MM.1S (cell line): ENCODE measurements at regions not wholly inside any gene's neighbourhood (a gene's known extent, or its start where the extent isn't known, plus 50 kb on each side); places are given as distances from the start of the nearest gene placed in this dataset.

Source experiments
- EZH2 ChIP-seq: fragments of 300-600 bp; sonication (generic); optimal IDR thresholded peaks from 2 replicates; pipeline ENCODE3; 2017; ENCODE audit warnings: low read depth, mild to moderate bottlenecking, antibody characterized with exemption, low read length, mixed read lengths
- TF ChIP-seq, protein P1 (sequence below): fragments of 300-600 bp; sonication (generic); IDR thresholded peaks from 2 replicates; pipeline ENCODE4 v1.5.1; 2016; ENCODE audit warnings: antibody characterized with exemption, low read length, mixed read lengths

DNA sequence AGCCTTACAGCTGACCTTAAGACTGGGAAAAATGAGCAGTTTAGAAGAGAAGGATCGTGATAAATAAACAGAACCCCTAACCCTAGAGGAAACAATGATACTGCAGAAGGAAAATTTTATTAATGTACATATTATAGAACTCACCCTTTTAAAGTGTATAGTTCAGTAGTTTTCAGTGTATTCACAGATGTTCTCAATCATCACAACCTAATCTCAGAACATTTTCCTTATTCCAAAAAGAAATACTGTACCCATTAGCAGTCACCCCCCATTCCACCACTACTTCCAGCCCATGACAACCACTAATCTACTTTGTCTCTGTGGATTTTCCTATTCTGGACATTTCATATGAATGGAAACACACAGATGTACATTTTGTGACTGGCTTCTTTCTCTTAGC is 90.2 kb upstream of the AGTR1 start:
- TF ChIP-seq, protein P1, sequence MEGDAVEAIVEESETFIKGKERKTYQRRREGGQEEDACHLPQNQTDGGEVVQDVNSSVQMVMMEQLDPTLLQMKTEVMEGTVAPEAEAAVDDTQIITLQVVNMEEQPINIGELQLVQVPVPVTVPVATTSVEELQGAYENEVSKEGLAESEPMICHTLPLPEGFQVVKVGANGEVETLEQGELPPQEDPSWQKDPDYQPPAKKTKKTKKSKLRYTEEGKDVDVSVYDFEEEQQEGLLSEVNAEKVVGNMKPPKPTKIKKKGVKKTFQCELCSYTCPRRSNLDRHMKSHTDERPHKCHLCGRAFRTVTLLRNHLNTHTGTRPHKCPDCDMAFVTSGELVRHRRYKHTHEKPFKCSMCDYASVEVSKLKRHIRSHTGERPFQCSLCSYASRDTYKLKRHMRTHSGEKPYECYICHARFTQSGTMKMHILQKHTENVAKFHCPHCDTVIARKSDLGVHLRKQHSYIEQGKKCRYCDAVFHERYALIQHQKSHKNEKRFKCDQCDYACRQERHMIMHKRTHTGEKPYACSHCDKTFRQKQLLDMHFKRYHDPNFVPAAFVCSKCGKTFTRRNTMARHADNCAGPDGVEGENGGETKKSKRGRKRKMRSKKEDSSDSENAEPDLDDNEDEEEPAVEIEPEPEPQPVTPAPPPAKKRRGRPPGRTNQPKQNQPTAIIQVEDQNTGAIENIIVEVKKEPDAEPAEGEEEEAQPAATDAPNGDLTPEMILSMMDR, result no peak
- TF ChIP-seq EZH2, result no peak
